Tibial nerve (tissue), 3 donors: ENCODE measurements at regions not wholly inside any gene's neighbourhood (a gene's known extent, or its start where the extent isn't known, plus 50 kb on each side); places are given as distances from the start of the nearest gene placed in this dataset.

Source experiments
- CTCF ChIP-seq, 5 experiments: fragments of 200-600 bp in 3 of 5; fragments of 450-650 bp in 2 of 5; sonication (generic) in 3 of 5; IDR thresholded peaks; one replicate each; pipeline ENCODE4 v1.5.1; 2016 to 2019; ENCODE audit warnings: antibody characterized with exemption in 5 of 5, mild to moderate bottlenecking in 3 of 5, moderate library complexity in 2 of 5
- POLR2A ChIP-seq, 2 donors: fragments of 450-650 bp; IDR thresholded peaks; one replicate each; pipeline ENCODE4 v1.6.1; 2017; ENCODE audit warnings: antibody characterized with exemption in 2 of 2, mild to moderate bottlenecking in 2 of 2, moderate library complexity in 2 of 2

DNA sequence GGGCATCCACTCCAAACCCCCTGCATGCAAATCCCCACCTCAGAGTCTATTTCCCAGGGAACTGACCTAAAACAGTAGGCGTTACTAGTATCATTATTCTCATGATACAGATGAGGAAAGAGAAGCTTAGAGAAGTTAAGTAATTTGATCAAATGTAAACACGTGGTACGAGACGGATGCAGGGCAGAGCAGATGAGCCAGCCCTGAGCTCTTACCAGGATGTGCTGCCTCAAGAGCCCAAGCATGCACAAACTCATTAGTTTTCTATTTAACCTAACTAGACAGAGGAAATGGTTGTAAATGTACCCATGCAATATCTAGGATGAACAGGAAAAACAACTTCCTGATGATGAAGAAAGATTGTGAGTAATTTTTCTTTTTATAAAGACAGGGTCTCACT, 173.3 kb upstream of the RASSF8 start:
- TF ChIP-seq CTCF (IDR thresholded peaks at IDR 0.05) (no peak), POLR2A (IDR thresholded peaks at IDR 0.05) (no peak)
